ENCODE measurements at regions not wholly inside any gene's neighbourhood (a gene's known extent, or its start where the extent isn't known, plus 50 kb on each side); places are given as distances from the start of the nearest gene placed in this dataset.

DNA sequence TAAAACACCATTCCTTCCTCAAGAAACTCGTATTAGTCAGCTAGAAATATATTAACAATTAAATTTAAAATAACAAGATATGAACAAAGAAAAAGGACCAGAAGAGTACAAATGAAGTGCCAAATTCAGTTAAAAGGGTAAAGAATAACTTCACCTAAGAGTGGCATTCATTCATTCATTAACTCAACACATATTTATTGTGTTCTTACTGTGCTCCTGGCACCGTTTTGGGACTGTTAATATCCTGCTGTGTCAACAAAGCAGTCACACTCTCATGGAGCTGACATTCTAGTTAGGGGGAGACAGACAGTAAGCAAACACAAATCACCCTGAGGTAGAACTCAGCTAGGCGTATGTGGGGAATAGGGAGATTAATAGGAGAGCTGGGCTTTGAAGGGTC, 123.6 kb upstream of the DPPA4 start:
- H3K18ac ChIP-seq (ENCODE audit: extremely low read depth, low read length), result no peak overlapping the region
- no peak overlapping the region for H4K91ac ChIP-seq (replicated peaks; ENCODE audit: insufficient read length, low read length)
- no peaks in the 10 kb centered on the region for H3K9me3 ChIP-seq (ENCODE audit: insufficient read depth in 2 of 2, low read depth in 1 of 2, low read length in 1 of 2)
- no peak overlapping the region for H2AK5ac ChIP-seq (ENCODE audit: low read depth, low read length)
- H3K79me1 ChIP-seq (ENCODE audit: low read depth, low read length), result no peaks in the 10 kb centered on the region
- H3K4me1 ChIP-seq (replicated peaks in 1 of 4; ENCODE audit: control insufficient read depth in 3 of 4, insufficient read depth in 4 of 4, low read length in 3 of 4), result no peaks in the 10 kb centered on the region
- WGBS, 2 experiments (ENCODE audit: extremely low coverage in 1 of 2, insufficient coverage in 1 of 2, insufficient read length in 1 of 2, insufficient replicate concordance in 2 of 2, low coverage in 1 of 2, low lambda C conversion rate in 2 of 2, missing lambda C conversion rate in 1 of 2), result 78% methylated on average over 3 of the region's 3 CpGs; no CpG with 5 or more reads in 1 of the 2 experiments
- no peaks in the 10 kb centered on the region for H3K23me2 ChIP-seq (ENCODE audit: low read depth, low read length)
- no peaks in the 10 kb centered on the region for H3K27me3 ChIP-seq (replicated peaks in 1 of 4; ENCODE audit: control insufficient read depth in 3 of 4, extremely low read depth in 1 of 4, insufficient read depth in 3 of 4, low read length in 3 of 4)
- no peak overlapping the region for H3K9ac ChIP-seq (replicated peaks in 1 of 4; ENCODE audit: extremely low read depth in 1 of 4, low read depth in 3 of 4, low read length in 3 of 4)
- no peak overlapping the region for H2BK20ac ChIP-seq (ENCODE audit: low read length)
- H3K4me2 ChIP-seq (ENCODE audit: insufficient read depth in 1 of 2, low read depth in 2 of 2, low read length in 2 of 2), result no peak overlapping the region
- no peaks in the 10 kb centered on the region for H3K79me2 ChIP-seq (ENCODE audit: control insufficient read depth in 1 of 2, insufficient read depth in 2 of 2, low read length in 2 of 2)
- H3K14ac ChIP-seq (ENCODE audit: insufficient read length), result no peak overlapping the region
- H3K36me3 ChIP-seq (ENCODE audit: control insufficient read depth in 2 of 4, insufficient read depth in 4 of 4, low read length in 3 of 4), result no peaks in the 10 kb centered on the region
- H3K4me3 ChIP-seq (ENCODE audit: extremely low read depth in 1 of 4, insufficient read depth in 2 of 4, low read depth in 3 of 4, low read length in 4 of 4), result no peak overlapping the region
- H2BK12ac ChIP-seq (ENCODE audit: low read depth, low read length), result no peak overlapping the region
- no peak overlapping the region for H2BK15ac ChIP-seq (ENCODE audit: low read length)
- H3K27ac ChIP-seq (ENCODE audit: low read depth, low read length), result no peak overlapping the region
- no peak overlapping the region for H2BK5ac ChIP-seq (ENCODE audit: low read depth, low read length)
- CTCF ChIA-PET (ENCODE audit: partially characterized antibody), result interaction anchor here (0.9 kb wide), 1 partner anchor 62 kb away, joined by 4 read pairs; no protein-coding TSS in a partner anchor
- no peak overlapping the region for H3K56ac ChIP-seq (replicated peaks; ENCODE audit: insufficient read length, low read depth, low read length)
- DNase-seq (ENCODE audit: low read depth in 1 of 2, low spot score in 2 of 2), result no peak
- no peak overlapping the region for H2BK120ac ChIP-seq (replicated peaks; ENCODE audit: low read depth, low read length)
- TF ChIP-seq CEBPB (IDR thresholded peaks at IDR 0.05; ENCODE audit: low read depth, low read length) (no peak), GABPA (IDR thresholded peaks at IDR 0.05; ENCODE audit: borderline replicate concordance, insufficient read depth, low read length) (no peak), CHD2 (IDR thresholded peaks at IDR 0.05; ENCODE audit: low read length) (no peak)
- FAIRE-seq, result no peak
- H3K4ac ChIP-seq (replicated peaks; ENCODE audit: insufficient read length, low read depth, low read length), result no peak overlapping the region
- no peak overlapping the region for H3K23ac ChIP-seq (ENCODE audit: insufficient read length)
- no peaks in the 10 kb centered on the region for H4K20me1 ChIP-seq (replicated peaks in 1 of 2; ENCODE audit: control insufficient read depth in 1 of 2, insufficient read depth in 2 of 2, low read length in 2 of 2)
- 0 out of 2 replicates have a peak overlapping the region, but pooled peaks have one; percentile 27 for H2AFZ ChIP-seq (ENCODE audit: low read length)
- no peak overlapping the region for H4K5ac ChIP-seq (ENCODE audit: insufficient read length, low read depth, low read length)
- POLR2A ChIA-PET (ENCODE audit: partially characterized antibody), result no interaction called here
- no peak overlapping the region for H4K8ac ChIP-seq (ENCODE audit: extremely low read depth, insufficient read depth, low read length)

All from H1 (cell line).